Stimulated activated CD4-positive, alpha-beta T cell treated with anti-CD3 and anti-CD28 coated beads, Interleukin-12 subunit alpha, Interleukin-12 subunit beta, amount 100 ng/mL, for 4 hours (primary cell): ENCODE measurements at regions not wholly inside any gene's neighbourhood (a gene's known extent, or its start where the extent isn't known, plus 50 kb on each side); places are given as distances from the start of the nearest gene placed in this dataset.

Experiments used
- DNase-seq: peaks from one replicate; pipeline ENCODE4 v3.0.0-alpha.2; 2020

GRCh38 chr1:164477343-164477742, 81.6 kb upstream of the PBX1 start:
- no peak for DNase-seq

GRCh38 chr1:164479242-164479641, 79.7 kb upstream of the PBX1 start:
- DNase-seq: no peak

- DNase-seq: no peak
Observed at GRCh38 chr1:164480285-164480907, 78.6 kb upstream of the PBX1 start.

GRCh38 chr1:164495905-164496304, 63.1 kb upstream of the PBX1 start:
- DNase-seq: no peak

- DNase-seq: no peak
Observed at GRCh38 chr1:164498792-164499191, 60.2 kb upstream of the PBX1 start.

GRCh38 chr1:164504749-164505148, 54.2 kb upstream of the PBX1 start:
- DNase-seq: no peak
